NCI-H460 (cell line): ENCODE measurements at regions not wholly inside any gene's neighbourhood (a gene's known extent, or its start where the extent isn't known, plus 50 kb on each side); places are given as distances from the start of the nearest gene placed in this dataset.

Experiments
- DNase-seq: peaks from one replicate; pipeline ENCODE4 v3.0.0-alpha.2; 2016; ENCODE audit warnings: low read depth; ENCODE audit errors: extremely low read depth

DNA sequence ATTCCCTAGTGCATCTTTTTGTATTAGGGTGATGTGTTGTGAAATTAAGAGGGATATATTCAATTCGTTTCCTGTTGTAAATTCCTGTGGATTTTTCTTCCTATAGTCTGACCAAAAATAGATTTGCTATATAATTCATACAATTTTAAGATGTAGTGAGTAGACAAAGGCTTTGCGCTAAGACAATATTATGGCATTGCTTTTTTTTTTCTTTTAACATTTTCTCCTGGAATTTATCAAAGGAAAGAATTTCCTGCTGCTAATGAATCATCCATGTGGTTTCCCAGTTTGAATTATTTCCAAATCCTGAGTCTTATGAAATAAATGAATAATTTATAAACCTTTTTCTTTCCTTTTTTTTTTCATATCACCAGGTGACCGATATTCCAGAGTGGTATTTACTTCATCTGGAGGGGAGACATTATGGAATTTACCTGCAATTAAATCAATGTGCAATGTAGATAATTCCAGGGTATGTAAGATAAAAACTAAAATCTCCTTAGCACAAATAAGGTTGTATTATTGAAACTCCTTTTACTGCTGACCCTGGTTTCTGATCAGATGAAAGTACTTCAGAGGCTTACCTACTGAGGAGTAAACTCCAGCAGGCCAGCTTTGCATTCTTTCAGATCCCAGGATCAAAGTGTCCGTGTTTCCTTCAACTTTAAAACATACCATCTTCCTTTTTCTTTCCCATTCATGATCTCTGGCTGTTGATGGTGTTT is 148.4 kb downstream of the TLR5 start:
- no peak for DNase-seq

DNA sequence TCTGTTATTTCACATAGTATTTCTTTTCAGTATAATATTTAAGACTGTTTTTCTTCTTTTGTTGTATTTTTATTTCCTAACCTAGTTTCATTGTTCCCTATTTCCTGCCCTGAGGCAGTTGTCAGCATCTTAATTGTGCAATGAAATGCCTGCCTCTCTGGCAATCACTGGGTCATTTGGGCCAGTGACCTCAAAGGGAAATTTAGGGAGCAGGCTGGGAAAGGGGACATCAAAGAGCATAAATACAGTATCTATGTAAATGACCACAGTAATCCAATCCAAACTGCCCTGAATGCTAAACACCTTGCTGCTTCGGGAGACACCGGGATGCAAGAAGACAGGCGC is 147.8 kb downstream of the TLR5 start:
- no peak for DNase-seq

DNA sequence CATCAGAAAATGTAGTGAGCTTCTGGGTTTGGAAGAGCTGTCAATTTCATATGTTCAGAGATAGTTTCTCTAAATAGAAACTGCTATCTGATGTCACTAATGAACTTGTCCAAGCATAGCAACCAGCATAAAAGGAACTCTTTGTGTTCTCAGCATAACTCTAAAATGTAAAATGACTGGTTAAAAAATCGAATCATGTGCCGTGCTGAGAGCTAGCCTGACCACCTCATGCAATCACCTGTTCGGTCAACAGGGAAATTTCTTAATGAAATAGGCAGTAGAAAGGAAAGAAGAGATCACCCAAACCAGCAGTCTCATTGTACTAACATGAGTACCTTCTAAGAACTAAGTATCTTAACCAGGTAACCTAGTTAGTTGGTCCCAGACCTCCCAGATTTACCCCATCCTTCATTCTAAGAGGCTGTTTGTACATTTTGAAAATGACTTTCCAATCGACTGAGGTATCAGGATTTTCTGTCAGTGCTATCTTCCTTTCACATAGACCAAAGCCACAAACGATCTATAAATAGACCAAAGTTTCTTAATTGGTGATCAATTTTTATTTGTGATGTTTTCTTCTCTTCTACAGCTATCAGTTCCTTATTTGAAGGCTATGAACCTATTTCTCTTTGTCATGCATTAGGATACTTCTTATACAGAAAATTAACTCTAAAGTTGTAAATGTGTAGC is 147.3 kb downstream of the TLR5 start:
- DNase-seq, result no peak

DNA sequence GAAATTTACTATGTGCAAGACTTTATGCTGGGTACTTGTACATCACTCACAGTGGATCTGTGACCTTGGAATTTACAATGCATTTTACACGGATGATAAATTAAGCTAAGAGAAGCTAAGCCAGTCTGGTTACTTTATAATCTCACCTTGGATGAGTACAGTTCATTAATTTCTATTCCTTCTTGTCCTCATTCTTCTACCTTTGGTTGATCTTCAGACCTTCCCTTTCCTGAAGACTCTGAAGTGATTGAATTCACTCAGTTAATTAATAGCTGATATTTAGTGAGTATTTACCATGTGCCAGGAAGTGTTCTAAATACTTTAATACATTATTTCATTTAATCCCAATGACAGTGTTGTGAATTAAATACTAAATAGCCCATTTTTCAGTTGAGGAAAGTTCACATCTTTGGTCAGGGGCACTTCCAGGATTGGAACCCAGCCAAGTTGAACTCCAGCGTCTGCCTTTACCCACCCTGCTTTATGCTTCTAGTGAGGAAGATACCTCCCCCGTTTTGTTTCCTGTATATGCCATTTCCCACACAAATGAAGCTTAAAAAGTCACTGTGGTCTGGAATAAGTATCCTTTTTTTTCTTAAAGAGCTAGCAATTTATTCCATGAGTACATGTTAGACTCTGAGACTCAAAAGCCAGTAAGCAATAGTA is 146.6 kb downstream of the TLR5 start:
- no peak for DNase-seq

DNA sequence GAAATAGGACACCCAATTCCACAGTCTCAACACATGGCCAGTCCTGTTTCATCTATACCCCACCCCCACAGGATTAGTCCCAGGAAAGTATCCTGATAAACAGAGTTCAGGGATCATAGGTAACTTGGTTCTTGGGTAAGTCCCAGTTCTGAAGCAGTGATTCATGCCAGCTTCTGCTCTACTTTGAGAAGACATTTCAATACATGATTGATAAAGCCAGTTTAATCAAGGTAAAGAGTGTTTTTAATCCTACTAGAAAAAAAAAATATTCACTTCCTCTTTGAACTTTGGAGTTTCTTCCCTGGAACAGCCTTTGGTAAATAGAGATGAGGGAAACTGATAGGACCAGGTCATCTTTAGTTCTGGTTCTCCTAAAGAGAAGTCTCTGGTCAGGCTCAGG is 142.4 kb downstream of the TLR5 start:
- no peak for DNase-seq

DNA sequence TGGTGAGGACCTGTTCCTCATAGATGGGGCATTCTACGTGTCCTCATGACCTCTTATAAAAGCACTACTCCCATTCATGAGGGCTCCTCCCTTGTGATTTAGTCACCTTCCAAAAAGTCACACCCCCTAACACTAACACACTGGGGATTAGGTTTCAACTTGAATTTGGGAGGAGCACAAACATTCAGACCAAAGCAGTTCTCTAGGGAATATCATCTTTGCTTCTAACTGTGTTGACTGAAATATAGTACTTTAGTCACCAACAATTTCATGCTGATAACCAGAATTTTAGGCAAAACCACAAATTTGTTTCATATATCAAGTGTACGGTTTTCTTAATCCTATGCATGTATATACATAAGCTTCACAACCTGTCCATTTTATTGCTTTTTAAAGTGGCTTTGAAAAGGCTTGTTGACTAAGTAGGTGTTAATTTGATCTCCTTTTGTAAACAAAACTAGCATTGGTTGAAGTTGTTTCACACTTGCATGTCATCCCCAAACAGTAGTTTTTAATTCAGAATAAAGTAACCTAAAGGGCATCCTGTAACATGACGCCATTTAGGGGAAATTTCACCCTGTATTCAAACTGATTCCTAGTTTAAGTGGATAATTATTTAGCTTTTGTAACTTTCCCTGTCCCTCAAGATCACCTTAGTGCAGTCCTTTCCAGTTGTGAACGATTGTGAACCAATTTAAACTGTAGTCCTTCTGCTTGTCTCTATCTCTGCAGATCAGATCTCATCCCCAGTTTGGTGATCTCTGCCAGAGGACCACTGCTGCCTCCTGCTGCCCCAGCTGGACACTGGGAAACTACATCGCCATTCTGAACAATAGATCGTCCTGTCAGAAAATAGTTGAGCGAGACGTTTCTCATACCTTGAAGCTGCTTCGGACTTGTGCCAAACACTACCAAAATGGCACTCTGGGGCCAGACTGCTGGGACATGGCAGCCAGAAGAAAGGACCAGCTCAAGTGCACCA is 141.1 kb downstream of the TLR5 start:
- DNase-seq, result peak; percentile 80

DNA sequence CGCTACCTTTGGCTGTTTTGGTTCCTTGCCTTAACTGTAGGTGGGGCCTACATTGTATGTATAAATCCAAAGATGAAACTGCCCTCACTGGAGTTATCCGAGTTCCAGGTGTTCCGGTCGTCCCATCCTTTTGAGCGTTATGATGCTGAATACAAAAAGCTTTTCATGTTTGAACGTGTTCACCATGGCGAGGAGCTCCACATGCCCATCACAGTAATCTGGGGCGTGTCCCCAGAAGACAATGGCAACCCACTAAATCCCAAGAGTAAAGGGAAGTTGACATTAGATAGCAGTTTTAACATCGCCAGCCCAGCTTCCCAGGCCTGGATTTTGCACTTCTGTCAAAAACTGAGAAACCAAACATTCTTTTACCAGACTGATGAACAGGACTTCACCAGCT is 139.5 kb downstream of the TLR5 start:
- DNase-seq, result no peak

DNA sequence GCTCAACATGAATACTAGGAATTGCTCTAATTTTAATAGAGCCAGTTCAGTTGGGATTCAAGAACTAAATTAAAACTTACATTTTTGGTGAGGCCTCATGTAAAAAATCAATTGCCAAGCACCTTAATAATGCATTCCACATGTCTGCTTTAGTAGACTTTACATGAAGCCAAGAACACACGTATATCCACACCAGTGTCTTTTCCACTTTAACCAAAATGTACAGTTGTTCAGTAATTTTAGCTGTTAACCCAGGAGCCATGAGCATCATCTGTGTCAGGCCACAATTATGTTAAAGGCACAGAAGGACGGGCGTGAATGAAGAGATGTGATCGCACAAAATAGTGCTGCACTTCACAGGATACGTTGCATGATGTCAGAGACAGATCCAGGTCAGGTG is 136.7 kb downstream of the TLR5 start:
- no peak for DNase-seq

DNA sequence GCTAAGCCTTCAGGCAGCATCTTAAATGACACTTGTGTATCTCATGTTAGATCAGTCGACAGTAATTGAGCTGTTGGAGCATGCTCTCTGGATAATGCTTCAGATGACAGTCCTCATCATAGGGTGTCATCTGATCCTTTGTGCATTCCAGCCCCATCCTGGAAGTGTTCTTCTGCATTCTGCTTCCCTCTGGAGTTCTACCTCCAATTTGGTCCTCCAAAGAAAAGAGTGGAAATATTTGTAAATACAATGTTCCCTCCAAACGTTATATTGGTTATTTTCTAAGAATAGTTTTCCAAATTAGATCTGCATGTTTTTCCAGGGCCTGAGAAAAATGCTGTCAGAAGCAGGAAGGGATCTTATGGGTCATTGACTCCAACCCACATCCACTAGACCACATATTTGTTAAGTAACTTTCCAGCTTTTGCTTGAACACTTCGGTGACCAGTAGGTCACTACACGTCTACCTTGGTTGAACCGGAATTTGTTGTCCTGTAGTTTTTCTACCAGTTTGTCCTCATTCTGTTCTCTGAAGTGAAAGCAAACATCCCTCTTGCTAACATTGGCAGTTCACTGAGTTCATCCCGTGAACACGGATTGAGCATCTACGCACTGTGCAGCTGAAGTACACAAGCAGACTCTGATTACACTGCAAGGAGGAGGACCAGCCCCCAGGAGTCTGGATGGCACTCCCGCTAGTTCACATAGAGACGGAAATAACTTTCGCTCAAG is 136.0 kb downstream of the TLR5 start:
- DNase-seq, result no peak

DNA sequence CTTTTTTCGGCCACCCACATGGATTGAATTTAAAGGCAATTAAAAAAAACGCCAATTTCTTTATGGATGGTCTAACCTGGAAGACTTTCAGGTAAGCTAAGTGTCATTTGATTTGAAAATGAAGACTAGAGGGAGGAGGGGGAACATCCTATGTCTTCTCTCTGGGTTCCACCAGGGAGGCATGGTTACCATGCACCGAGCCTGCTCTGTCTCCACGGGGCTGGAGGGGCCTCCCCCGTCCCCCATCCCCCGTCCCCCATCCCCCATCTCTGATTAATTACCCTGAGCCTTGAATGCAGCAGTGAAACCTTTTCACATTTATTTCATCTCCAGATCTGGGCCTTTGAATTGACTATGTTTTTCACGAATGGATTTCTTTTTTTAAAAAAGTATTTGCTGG is 135.1 kb downstream of the TLR5 start:
- DNase-seq, result no peak

DNA sequence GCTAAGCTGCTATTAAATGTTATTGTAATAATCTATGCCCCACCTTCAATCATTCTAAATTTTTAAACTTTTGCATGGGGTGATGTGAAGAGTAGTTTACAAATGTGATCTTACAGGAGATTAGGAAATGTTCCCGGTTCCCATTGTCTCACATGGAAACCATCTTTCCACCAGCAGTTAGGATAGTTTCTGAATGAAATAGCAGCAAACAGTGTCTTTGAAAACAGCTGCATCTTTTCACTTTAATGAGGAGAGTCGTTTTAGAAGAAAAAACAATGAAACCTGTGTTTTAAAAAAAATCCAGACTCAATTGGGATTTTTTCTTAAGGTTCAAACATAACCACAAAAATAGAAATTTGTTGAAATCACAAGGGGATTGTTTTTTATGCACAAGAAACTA is 134.2 kb downstream of the TLR5 start:
- no peak for DNase-seq

DNA sequence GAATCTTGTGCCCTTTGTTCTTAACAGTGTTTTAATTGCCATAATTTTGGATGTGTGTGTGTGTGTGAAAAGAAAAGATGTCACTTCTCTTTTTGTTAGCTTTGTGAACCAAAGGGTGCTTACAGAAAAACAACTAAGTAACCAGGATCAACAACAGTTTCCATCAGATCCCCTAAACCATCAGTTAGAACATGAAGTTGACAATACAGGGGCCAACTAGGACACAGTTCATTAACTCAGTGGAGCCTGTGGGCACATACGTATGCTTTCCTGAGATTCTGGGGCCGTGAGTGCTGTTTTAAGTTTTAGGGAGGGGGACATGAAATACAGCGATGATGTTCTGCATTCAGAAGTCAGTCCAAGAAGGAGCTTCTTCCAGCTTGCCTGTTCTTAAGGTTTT is 133.6 kb downstream of the TLR5 start:
- DNase-seq, result no peak

DNA sequence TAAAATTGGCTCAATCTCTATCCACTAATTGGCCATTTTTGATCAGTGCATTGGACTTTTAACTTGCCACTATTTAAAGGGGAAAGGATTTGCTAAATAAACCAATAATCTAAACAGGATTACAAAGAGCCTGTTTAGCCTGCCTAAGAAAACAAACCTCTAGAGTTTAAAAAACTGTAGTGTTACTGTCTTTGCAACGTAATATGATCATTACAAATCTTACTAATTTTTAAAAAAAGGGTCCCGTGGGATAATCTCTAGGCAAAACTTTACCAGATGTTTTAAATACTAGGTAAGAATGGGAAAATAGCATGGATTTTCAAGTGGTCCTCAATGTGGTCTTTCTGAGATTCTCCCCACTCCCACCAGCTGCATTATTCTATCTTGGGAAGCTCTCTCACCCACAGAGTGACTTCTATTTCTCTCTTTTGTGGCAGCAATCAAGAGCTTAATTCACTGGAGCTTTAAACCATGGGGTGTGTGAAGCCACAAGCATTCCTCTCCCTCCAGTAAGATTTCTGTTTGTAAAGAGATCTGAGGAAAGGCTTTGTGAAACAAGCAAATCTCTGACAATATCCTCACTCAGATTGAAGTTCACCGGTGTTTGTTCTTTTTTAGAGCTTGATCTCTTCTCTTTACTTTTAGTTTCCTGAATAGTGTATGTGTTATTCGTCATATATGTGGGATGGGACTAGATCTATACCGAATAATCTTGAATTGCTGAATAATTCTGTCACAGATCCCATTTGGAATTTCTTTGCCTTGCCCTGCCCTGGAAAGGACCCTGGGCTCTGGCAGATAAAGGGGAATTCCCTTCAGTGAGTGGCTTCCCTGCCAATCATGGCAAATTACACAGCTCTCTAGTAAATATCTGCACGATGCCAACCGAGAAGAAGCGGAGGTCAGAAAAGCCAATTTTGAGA is 132.2 kb downstream of the TLR5 start:
- no peak for DNase-seq

DNA sequence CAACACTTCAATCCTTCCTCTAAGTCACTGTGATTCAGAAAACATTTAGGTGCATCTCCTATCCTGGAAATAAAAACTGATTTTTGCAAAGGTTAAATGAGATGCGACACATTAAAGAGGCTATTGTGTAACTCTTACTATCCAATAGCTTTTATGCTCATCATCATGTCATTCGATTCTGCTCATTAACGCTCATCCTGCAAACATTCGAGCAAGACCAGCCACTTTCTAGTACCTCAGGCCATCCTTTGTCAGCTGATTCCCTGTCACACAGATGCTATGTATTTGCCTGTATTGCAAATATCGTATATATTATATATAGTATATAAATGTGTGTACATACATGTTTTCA is 131.6 kb downstream of the TLR5 start:
- DNase-seq, result no peak

DNA sequence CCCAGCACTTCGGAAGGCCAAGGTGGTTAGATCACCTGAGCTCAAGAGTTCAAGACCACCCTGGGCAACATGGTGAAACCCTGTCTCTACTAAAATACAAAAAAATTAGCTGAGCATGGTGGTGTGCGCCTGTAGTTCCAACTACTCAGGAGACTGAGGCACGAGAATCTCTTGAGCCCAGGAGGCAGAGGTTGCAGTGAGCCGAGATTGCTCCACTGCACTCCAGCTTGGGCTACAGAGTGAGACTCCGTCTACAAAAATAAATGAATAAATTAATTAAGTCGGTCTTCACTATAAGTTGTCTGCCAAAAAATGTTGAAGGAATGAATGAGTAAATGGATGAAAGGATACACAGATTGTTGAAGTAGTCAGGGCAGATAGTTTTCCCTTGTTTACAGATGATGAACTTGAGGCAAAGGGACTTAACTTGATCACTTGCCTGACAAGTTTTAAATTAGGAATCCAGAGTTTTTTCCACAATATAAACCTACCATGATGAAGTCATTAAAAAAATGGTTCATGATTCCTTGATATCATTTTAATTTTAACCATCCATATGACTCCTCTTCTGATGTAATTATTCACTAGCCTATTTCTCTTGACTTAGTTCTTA is 130.8 kb downstream of the TLR5 start:
- DNase-seq, result no peak

DNA sequence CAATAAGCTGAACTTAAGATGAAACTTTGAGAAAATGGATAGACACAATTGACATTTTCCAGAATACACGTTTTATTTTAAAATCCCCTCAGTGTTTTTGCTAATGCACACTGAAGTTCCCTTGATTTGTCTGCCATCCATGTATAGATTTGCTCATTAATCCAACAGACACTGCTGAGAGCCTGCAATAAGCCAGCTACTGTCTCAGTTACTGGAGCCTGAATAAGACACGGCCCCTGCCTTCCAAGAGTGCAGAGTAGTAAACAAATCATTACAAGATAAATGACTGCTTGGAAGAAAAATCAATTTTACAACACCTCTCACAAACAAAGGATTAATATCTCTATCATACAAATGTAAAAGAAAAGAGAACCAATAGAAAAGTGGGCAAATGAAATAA is 130.1 kb downstream of the TLR5 start:
- no peak for DNase-seq

DNA sequence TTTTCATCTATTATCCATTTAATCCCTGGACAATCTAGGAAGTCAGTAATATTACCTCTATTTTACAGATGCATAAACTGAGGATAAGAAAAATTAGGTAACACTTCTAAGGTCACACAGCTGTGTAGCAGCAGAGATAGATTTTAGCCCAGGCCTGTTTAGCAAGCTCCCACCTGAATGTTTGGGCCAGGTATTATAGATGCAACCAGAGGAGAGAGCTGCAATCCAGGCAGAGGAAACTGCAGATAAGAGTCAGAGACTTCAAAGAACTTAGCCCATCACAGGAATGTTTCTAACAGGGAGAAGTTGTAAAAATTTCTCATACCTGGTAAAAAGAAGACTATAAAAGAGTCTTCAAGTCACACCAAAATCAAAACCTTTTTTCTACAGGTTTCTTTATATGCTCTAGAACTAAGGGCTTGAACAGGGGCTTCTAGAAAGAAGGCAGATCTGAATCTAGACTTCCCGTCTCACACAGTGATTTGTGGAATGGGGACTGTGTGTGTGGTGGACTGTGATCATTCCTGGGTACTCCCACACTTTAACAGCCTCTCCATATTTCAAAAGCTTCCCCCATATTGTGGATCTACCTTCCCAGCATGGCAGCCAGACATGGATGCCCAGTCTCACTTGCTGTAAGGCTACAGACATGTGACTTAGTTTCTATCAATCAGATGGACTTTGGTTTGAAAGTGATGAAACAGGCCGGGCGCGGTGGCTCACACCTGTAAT is 128.7 kb downstream of the TLR5 start:
- DNase-seq, result no peak

DNA sequence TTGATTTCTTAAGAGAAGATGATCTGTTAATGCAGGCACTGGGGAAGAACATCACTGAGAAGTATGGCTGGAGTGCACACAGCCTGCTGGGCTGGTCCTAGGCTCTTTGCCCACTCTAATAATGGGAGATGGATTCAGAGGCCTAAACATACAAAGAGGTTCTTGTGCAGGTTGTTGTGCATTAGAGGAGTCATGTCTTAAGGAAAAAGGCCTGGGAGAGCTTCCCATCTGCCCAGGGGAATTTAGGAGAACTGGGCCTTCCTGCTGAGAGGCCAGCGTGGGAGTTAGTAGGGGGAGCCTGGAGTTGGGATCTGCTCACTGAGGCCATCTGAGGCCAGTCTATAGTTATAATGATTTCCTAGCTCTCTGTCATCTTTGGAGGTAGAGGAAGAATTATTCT is 126.7 kb downstream of the TLR5 start:
- DNase-seq, result no peak
